ENCODE measurements at regions not wholly inside any gene's neighbourhood (a gene's known extent, or its start where the extent isn't known, plus 50 kb on each side); places are given as distances from the start of the nearest gene placed in this dataset.

- no peak for TF ChIP-seq POLR2A (IDR thresholded peaks at IDR 0.05; ENCODE audit: low read depth)
- TF ChIP-seq CTCF (IDR thresholded peaks at IDR 0.05) = no peak
- TF ChIP-seq POLR2AphosphoS5 (IDR thresholded peaks at IDR 0.05) = no peak
- TF ChIP-seq EP300 (IDR thresholded peaks at IDR 0.05) = no peak
Observed at GRCh38 chr4:20592663-20593062, 107.6 kb upstream of the PACRGL start.
